ENCODE measurements at regions not wholly inside any gene's neighbourhood (a gene's known extent, or its start where the extent isn't known, plus 50 kb on each side); places are given as distances from the start of the nearest gene placed in this dataset.
"Not testable (repeated sequence)": the region's sequence is repeated elsewhere in the genome, so short reads cannot be mapped to it uniquely, and the experiment has no call there.

GRCh38 chr12:97616946-97617345, 154.3 kb downstream of the RMST start:
- no peak for DNase-seq (ENCODE audit: low read depth)

GRCh38 chr12:97628962-97629361, 166.4 kb downstream of the RMST start:
- DNase-seq (ENCODE audit: low read depth), result no peak

- DNase-seq (ENCODE audit: low read depth), result no peak
These were observed 166.8 kb downstream of the RMST start for GRCh38 chr12:97629382-97629781.

- no peak for DNase-seq (ENCODE audit: low read depth)
These were observed 167.8 kb downstream of the RMST start for GRCh38 chr12:97630356-97630755.

GRCh38 chr12:97630875-97631274, 168.3 kb downstream of the RMST start:
- no peak for DNase-seq (ENCODE audit: low read depth)

- DNase-seq (ENCODE audit: low read depth), result no peak
These were observed 175.2 kb downstream of the RMST start for GRCh38 chr12:97637770-97638169.

- DNase-seq (ENCODE audit: low read depth), result no peak
These were observed 176.1 kb downstream of the RMST start for GRCh38 chr12:97638739-97639138.

- DNase-seq (ENCODE audit: low read depth), result no peak
These were observed 177.1 kb downstream of the RMST start for GRCh38 chr12:97639702-97640101.

- no peak for DNase-seq (ENCODE audit: low read depth)
These were observed 178.2 kb downstream of the RMST start for GRCh38 chr12:97640826-97641225.

GRCh38 chr12:97642911-97643310, 180.3 kb downstream of the RMST start:
- DNase-seq (ENCODE audit: low read depth), result no peak

GRCh38 chr12:97643924-97644323, 181.3 kb downstream of the RMST start:
- no peak for DNase-seq (ENCODE audit: low read depth)

- DNase-seq (ENCODE audit: low read depth), result no peak
These were observed 183.1 kb downstream of the RMST start for GRCh38 chr12:97645726-97646125.

- no peak for DNase-seq (ENCODE audit: low read depth)
These were observed 184.5 kb downstream of the RMST start for GRCh38 chr12:97647142-97647541.

GRCh38 chr12:97650242-97650641, 187.6 kb downstream of the RMST start:
- no peak for DNase-seq (ENCODE audit: low read depth)

- not testable (repeated sequence) for DNase-seq (ENCODE audit: low read depth)
These were observed 193.9 kb downstream of the RMST start for GRCh38 chr12:97656548-97656947.

GRCh38 chr12:97659117-97659880, 196.7 kb downstream of the RMST start:
- DNase-seq (ENCODE audit: low read depth), result no peak

- DNase-seq (ENCODE audit: low read depth), result no peak
These were observed 203.7 kb downstream of the RMST start for GRCh38 chr12:97666263-97666662.

- DNase-seq (ENCODE audit: low read depth), result no peak
These were observed 210.3 kb downstream of the RMST start for GRCh38 chr12:97672870-97673269.

GRCh38 chr12:97680751-97681150, 218.1 kb downstream of the RMST start:
- DNase-seq (ENCODE audit: low read depth), result no peak

GRCh38 chr12:97681612-97682504, 219.3 kb downstream of the RMST start:
- DNase-seq (ENCODE audit: low read depth), result no peak

- DNase-seq (ENCODE audit: low read depth), result no peak
These were observed 222.8 kb downstream of the RMST start for GRCh38 chr12:97685360-97685759.

GRCh38 chr12:97701901-97702300, 239.3 kb downstream of the RMST start:
- DNase-seq (ENCODE audit: low read depth), result no peak

- DNase-seq (ENCODE audit: low read depth), result no peak
These were observed 248.8 kb downstream of the RMST start for GRCh38 chr12:97711392-97711791.

Measured in HS-5 (cell line).